Lower lobe of right lung (tissue), 2 donors: ENCODE measurements at regions not wholly inside any gene's neighbourhood (a gene's known extent, or its start where the extent isn't known, plus 50 kb on each side); places are given as distances from the start of the nearest gene placed in this dataset.

ENCODE experiments used
- ATAC-seq, 2 donors: fragments of 200-7000 bp; cut with Tn5 transposase; one replicate each; pipeline ENCODE4 v1.9.1; 2020 to 2022; ENCODE audit warnings: mild to moderate bottlenecking in 2 of 2, moderate library complexity in 2 of 2
- DNase-seq: peaks from one replicate; pipeline ENCODE4 v3.0.0-alpha.2; 2020
- H3K27ac ChIP-seq: fragments of 200-600 bp; one replicate; pipeline ENCODE4 v1.8.0; 2022
- H3K27me3 ChIP-seq: fragments of 200-600 bp; one replicate; pipeline ENCODE4 v1.8.0; 2022; ENCODE audit warnings: low read depth
- H3K36me3 ChIP-seq: fragments of 200-600 bp; one replicate; pipeline ENCODE4 v1.8.0; 2022; ENCODE audit warnings: mild to moderate bottlenecking
- H3K4me1 ChIP-seq: fragments of 200-600 bp; one replicate; pipeline ENCODE4 v1.8.0; 2022
- H3K4me3 ChIP-seq: fragments of 200-600 bp; one replicate; pipeline ENCODE4 v1.8.0; 2022; ENCODE audit warnings: mild to moderate bottlenecking
- H3K9me3 ChIP-seq: fragments of 200-600 bp; one replicate; pipeline ENCODE4 v1.8.0; 2022
- CTCF ChIP-seq: fragments of 200-600 bp; IDR thresholded peaks from one replicate; pipeline ENCODE4 v1.8.0; 2022; ENCODE audit warnings: antibody characterized with exemption, mild to moderate bottlenecking
- intact Hi-C: fragments of 100-400 bp; cut with DNase I; formaldehyde crosslinking; loops from one replicate; pipeline ENCODE4 v1.11.0; 2022
- donor health status: DM: no; HTN: yes; CAD: no; lungs with severe emphysema.

DNA sequence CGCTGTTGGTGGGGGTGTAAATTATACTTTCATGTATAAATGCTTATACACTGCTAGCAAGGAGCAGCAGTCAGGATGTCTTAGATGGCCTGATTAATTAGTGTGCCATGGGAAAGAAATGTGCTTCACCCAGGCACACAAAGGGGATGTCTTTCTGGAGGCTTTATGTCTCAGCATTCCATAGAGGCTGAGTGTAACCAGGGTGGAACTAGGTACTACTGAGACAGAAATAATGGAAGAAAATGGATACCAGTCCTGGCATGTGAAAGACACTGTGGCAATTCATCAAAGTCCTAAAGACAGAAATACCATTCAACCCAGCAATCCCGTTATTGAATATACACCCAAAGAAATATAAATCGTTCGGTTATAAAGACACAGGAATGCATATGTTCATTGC lies 52.5 kb downstream of the PF4 start:
- Histone ChIP-seq H3K4me1 (no peaks in the 10 kb centered on the region), H3K4me3 (no peak overlapping the region), H3K36me3 (no peaks in the 10 kb centered on the region), H3K9me3 (no peaks in the 10 kb centered on the region), H3K27me3 (no peaks in the 10 kb centered on the region), H3K27ac (no peak overlapping the region)
- no peak for DNase-seq
- intact Hi-C loops, result no loop called here
- TF ChIP-seq CTCF, result no peak
- ATAC-seq, result no peak

GRCh38 chr4:73923631-73923937 lies 54.4 kb downstream of the CXCL1 start:
- Histone ChIP-seq H3K27ac (no peak overlapping the region), H3K4me3 (no peak overlapping the region), H3K4me1 (no peaks in the 10 kb centered on the region), H3K9me3 (no peaks in the 10 kb centered on the region), H3K36me3 (no peaks in the 10 kb centered on the region), H3K27me3 (no peaks in the 10 kb centered on the region)
- TF ChIP-seq CTCF, result no peak
- intact Hi-C loops, result no loop called here
- ATAC-seq (no peak), DNase-seq (no peak)

DNA sequence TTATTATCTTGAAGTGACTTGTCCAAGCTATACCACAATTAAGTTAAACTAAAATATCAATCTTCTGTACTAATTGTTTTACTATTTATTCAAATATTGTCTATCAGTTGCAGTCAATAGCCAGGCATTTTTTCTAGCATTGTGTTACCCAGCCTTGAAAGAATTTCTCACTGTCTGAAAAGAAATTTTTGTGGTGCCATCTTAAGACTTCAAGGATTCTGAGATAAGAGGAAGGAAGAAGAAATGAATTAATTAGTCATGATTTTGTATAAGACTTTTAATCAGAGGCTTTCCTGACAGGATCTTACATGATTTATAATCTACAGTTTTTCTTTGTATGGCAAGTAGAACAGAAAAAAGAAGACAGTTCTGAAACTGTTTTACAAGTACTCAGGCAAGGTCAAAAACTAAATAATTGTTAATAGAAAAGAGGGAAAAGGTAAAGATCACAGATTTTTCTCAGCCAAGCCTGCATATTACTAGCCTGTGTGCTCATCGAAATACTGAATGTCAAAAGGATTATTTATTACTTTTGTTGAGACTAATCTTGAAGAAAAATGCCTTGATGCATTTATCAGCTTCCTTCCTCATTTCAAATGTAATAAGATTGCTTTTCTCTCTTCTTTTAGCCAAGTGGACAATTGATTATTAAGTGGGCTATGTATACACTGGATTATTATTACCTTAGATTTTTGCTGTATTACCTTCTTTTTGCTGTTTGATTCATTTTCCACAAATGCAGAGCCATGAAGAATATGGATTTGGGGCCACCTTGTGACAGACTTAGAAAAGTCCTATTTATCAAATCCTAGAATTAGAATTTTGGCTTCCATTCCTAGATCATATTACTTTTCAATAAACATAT lies 53.8 kb downstream of the CXCL1 start:
- peak; percentile 42 for TF ChIP-seq CTCF
- DNase-seq (no peak), ATAC-seq (no peak)
- Histone ChIP-seq H3K4me3 (no peak overlapping the region), H3K27me3 (no peaks in the 10 kb centered on the region), H3K27ac (no peak overlapping the region), H3K36me3 (no peaks in the 10 kb centered on the region), H3K9me3 (no peaks in the 10 kb centered on the region), H3K4me1 (no peaks in the 10 kb centered on the region)
- intact Hi-C loops, result no loop called here

- DNase-seq (no peak), ATAC-seq (no peak)
- Histone ChIP-seq H3K27me3 (no peaks in the 10 kb centered on the region), H3K36me3 (no peaks in the 10 kb centered on the region), H3K27ac (no peak overlapping the region), H3K9me3 (no peaks in the 10 kb centered on the region), H3K4me1 (no peaks in the 10 kb centered on the region), H3K4me3 (no peak overlapping the region)
- intact Hi-C loops, result no loop called here
- TF ChIP-seq CTCF, result no peak
Measured at GRCh38 chr4:73922317-73922716, 53.1 kb downstream of the CXCL1 start.
